ENCODE measurements at regions not wholly inside any gene's neighbourhood (a gene's known extent, or its start where the extent isn't known, plus 50 kb on each side); places are given as distances from the start of the nearest gene placed in this dataset.

DNA sequence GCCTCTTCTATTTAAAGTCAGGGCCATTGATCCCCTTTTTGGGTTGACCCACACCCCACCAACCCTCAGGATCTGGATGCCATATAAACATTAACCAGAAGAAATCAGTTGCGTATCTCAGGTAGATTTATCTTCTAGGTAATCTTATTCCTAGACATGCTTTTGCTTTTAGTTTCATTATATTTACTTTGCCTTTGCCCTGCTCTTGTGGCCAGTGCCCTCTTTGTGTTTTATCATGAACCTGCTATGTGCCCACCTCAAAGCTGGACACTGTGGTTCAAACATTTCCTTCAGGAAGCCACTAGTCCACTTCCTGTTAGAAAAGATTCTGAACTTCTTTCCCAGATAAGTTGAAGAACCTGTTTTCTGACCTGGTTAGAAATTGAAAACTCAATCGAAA, 117.4 kb upstream of the EDNRA start:
- DNase-seq: no peak

DNA sequence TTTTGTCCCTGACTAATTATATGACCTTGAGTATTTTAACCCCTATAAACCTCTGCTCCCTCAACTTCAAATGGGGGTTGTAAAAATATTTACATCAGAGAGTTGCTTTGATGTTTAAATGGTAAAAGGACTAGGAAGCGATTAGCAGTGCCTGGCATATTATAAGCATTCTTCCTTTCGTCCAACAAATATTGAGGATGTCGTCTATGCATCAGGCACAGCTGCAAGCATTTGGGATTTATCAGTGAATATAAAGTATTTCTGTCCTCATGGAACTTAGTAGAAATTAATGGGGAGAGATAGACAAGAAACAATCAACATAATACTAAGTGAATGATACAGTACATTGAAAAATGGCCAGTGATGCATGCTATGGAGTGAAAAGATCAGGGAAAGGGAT, 115.5 kb upstream of the EDNRA start:
- no peak for DNase-seq

DNA sequence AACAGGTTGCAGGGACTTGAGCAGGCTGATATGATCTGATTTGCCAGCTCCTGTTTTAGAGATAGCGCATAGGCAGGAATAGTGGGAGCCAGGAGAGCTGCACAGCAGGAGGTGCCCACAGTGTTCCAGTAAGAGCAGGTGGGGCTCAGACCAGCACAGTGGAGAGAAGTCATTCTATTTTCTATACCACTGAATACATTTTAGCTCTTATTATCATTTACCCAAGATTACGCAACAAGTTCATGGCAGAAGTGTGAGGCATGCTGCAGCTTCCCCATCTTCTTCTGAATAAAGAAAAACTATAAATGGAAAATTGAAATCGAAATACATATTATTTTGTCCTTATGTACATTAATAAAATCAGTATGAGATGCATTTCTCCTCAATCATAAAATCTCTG, 114.7 kb upstream of the EDNRA start:
- no peak for DNase-seq

DNA sequence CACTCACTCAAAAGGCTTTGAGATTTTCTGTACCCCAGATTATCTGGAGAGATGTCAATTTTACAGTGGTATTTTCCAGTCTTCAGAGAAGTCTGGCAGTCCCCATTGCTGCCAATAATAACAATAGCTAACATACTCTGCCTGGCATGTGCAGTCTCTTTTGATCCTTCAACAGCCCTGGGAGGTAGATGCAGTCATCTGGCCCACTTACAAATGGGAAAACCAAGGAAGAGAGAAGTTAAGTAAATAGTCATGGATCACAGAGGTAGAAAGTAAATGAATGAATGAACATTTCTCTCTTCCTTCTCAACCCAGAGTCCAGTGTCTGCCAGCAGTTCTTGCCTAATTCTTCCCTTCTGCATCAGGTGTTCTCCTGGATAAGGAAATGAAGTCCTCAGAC, 113.0 kb upstream of the EDNRA start:
- no peak for DNase-seq

DNA sequence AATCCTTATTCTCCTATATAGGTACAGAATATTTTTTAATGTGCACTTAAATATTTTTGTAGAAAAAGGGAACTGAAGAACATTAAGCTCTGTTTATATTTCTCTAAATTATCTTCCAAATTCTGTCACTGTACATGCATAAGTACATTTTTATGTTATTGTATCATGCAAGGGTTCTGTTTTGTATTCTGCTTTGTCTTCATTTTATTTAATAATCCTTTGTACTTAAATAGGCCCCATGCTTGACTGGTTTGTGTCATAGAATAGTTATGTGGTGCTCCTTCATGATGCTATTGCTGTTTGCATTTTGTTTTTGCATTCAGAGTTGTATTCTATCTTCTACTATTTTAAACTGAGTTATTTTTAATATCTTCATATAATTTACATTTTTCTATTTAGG, 111.9 kb upstream of the EDNRA start:
- DNase-seq: no peak

DNA sequence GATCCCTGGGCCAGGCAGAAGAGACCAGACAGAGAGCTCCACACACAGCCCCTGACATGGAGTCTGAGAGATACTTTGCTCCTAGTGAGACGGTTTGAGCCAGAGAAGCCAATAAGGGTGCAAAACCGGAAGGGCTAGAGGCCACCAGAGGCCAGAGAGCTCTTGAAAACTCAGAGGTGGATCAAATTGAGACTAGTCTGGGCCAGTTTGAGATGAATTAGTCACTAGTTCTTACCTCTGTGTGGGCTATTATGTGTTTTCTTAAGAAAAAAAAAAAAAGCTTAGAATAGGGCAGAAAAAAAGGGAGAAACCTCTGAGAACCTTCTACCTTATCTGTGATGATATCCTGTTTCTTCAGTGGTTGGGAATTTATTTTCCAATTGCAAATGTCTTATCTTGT, 110.4 kb upstream of the EDNRA start:
- no peak for DNase-seq

DNA sequence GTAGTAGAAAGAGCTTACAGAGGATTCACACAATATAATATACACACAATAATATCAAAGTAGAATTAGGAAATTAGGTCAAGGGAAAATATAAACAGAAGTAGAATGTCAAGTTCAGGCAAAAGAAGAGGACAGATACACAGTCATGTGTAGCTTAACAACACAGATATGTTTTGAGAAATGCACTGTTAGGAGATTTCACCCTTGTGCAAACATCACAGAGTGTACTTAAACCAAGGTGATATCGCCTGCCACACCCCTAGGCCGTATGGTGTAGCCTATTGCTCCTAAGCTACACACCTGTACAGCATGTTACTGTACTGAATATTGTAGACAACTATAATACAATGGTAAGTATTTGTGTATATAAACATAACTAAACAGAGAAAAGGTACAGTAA, 110.0 kb upstream of the EDNRA start:
- DNase-seq: no peak

DNA sequence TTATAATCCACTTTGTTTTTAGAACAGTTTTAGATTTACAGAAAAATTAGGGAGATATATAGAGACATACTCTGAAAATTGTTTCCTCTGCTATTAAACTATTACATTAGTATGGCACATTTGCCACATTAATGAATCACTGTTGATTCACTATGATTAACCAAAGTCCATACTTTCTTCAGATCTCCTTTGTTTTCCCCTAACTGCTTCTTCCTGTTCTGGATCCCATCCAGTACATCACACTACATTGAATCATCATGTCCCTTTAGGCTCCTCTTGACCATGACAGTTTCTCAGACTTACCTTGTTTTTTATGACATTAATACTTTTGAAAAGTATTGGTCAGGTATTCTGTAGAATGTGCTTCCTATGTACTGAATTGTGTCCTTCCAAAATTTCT, 109.2 kb upstream of the EDNRA start:
- DNase-seq: no peak

DNA sequence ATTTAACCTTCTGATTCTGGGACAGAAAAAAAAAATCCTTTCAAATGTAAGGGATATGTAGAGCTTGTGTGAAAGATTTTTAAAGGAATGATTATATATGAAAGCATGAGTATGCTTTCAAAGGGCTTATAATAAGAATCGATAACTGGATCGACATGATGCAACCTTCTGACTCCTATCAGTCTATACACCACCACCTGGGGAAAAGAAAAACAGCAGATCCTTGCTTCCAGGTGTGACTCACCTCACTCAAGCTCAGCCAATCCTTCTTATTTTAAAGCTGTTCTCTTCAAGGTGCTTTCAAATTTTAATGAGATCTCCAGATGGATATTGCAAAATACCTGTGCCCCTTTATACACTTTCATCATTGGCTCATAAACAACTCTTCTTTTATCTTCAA, 102.1 kb upstream of the EDNRA start:
- no peak for DNase-seq

DNA sequence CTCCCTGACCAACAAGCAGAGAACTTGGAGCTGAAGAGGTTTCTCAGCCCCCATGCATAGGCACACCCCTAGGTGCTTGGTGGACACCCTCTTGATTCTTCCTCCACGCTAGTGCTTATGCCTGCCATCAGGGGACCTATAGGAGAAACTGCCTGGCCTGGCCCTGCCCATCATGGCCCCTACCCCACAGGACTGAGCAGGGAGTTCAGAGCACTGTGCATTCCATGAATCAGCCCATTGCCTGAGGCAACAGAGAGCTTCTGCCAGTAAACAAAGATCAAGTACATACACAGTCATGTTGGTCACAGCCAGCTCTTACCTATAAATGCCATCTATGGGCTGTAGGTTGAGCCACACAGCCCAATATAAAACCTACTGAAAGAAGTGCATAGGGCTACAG, 99.1 kb upstream of the EDNRA start:
- no peak for DNase-seq

DNA sequence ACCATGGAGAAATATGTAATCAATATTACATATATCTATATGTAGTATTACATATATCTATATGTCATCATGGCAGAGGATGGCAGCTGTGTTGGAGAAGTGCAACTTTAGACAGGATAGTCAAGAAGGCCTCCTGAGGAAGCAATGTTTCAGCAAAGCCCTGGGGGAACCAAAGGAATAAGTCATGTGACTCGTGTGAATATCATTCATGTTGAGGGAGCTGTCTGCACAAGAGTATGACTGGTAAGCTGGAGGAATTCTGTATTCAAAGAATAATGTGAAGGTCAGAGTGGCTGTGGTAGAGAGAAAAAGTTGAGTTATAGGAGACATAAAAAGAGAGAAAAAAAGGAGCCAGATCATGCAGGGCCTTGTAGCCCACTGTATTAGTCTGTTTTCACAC, 92.9 kb upstream of the EDNRA start:
- no peak for DNase-seq

DNA sequence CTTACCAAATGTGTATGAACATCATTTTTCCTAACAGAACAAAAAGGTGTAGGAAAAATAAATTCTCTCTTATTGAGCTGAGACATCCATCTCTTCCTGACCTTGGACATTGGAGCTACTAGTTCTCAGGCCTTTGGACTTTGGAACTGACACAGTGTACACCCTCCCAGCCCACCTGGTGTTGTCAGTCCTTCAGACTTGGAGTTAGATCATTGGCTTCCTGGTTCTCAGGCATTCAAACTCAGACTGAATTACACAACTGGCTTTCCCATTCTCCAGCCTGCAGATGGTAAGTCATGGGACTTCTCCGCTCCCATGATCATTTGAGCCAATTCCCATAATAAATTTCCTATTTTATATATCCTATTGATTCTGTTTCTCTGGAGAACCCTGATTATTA, 84.8 kb upstream of the EDNRA start:
- DNase-seq: no peak

DNA sequence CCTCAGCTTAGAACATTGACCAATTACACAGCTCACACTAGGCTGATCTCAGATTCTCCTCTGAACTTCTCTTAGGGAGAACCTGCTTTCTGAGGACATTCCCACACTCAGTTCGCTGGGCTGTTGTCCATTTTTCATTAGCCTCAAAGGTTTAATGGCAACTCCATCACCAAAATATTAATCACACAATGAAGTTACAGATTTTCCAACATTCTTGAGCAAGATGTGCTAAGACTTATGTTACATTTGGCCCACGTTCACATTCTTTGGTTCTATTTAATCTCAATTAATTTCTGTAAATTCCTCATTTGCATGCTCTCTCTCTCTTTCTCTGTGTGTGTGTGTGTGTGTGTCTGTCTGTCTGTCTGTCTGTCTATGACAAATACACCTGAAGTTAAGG, 82.3 kb upstream of the EDNRA start:
- DNase-seq: no peak

DNA sequence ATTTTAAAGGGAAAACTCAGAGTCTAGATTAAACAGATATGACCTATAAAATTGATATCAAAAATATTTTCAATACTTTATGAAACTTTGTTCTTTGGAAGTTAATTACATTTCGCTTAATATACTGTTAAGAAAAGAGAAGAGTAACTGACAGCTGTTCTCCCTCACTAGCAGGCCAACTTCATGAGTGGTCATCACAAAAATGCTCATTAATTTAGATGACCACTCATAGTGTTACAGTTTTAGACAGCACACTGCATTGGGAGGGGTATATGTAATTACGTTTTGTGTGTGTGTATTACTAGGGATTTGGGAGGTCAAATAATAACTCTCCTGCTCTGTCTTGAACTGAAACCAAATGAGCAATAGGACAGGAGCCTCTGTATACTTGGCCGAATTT, 80.2 kb upstream of the EDNRA start:
- DNase-seq: no peak

DNA sequence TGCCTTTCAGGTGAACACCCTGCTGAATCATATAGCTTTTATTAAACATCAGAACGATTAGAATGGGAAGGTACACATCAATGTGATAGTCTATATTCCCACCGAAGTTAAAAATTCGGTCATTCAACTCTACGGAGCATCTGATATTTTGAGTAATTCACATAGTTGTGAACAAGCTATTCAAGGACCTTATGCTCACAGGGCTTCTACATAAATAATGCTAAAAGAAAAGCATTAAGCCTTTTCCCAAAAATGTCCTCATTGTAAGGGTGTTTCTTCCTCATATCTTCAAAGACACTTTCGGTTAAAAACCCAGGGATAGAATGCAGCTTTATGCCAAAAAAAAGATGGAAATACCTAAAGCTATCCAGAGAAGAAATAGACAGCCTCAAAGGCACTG, 79.7 kb upstream of the EDNRA start:
- DNase-seq: no peak

DNA sequence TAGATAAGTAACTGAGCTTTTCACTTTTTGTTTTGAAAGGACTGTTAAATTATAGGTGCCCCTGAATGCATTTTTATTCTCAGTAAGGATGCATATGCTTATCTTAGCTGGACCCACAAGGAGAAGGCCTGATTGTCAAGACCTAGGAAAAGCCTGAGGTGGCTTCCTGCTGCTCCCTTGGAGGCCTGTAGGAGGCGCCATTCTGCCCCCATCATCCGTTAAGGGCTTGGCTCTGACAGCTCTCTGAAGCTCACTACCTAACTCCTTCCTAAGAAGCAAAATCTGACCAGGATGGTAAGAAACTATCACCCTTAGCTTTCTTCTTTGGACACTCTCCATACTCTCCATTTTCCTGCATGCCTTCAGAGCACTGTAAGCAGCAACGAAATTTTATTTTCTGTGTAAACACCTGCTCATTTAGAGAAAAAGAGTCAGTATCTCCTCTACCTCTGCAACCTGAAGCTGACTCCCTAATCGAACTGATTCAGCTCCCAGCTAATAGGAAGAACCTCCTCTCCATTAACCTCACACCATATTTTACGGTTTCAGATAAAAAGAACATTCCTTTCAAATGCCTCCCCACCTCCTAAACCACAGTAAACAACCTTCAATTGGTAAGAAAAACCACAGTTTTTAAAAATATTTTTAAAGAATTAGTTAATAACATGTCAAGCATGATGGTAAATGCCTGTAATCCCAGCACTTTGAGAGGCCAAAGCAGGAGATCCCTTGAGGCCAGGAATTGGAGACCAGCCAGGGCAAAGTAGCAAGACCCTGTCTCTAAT, 73.4 kb upstream of the EDNRA start:
- DNase-seq: no peak

DNA sequence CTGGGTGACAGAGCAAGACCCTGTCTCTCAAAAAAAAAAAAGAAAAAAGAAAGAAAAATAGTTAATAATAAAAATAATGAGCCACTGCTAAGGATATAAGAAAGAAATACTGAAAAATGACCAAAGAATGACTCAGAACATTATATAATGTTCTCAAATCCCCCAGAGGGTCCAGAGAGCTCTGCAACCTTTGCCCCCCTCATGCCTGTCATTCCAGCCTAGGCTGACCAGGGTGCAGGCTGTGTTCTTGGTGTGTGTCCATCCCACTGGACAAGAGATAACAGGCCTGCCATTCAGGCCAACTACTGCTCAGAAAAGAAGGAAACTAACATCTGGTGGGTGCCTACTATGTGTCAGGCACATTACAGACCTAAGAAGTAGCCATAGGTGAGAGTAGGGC, 72.7 kb upstream of the EDNRA start:
- no peak for DNase-seq

DNA sequence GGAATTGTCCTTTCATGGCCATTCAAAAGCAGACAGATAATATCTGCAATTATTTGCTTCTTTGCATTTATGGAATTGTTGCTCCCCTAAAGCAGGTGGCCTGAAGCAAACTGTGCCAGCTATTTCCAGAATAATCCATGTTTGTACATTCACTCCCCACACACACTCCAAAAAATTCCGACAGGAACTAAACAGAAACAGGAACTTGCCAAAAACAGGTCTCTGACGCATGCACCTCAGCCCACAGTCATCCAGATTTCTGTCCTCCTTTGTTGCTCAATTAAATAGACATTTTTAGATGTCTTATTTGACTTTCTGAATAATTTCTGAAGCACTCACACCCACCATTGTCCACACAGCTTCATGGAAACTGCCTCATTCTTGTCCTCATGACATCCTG, 71.5 kb upstream of the EDNRA start:
- DNase-seq: no peak

DNA sequence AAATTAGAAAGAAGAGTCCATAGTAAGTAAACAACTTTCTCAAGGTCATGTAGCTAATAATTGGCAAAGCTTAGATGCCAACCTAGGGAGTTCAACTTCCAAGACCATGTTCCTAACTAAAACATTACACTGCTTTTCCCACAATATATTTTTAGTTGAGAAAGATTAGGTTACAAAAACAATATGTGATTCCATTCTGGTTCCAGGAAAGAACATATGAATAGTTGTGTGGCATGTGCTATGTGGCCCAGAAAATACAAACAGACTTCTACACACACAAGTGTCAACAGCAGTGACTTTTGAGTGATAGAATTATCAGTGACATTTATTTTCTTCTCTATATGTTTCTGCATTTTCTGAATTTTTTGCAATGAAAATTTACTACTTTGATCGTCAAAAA, 62.7 kb upstream of the EDNRA start:
- no peak for DNase-seq

DNA sequence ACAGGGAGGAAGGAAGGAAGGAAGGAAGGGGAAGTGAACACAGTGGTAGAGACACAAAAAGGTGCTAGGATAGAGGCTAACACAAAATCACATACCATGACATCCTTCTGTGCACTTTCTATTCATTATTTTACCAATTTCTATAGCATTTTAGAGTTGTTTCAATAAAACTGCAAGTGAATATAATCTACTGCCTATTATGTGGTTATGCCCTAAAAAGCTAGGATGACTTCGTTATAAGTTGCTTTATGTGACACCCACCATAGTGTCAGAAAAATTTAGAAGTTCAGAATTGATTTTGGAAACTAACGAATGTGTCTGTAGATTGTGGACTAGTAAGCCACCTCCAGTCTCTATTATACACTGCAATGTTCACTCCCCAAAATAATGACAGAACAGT, 59.4 kb upstream of the EDNRA start:
- no peak for DNase-seq

DNA sequence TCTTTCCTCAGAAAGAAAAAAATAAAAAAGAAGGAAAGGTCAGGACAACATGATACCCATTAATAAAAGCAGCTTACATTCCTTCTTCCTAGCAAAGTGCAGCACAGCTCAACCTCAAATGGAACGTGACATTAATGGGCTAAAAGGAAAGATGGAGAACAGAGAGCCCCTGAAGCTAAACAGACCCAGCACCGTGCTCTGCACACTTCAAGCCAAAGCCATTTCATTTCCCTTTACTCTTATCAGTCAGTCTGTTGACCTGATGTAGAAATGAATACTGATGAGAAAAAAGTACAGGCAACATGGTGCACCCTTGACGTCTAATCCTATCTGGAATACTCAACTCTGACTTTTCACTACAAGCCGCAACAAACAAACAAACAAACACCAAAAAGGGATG, 57.7 kb upstream of the EDNRA start:
- DNase-seq: no peak

DNA sequence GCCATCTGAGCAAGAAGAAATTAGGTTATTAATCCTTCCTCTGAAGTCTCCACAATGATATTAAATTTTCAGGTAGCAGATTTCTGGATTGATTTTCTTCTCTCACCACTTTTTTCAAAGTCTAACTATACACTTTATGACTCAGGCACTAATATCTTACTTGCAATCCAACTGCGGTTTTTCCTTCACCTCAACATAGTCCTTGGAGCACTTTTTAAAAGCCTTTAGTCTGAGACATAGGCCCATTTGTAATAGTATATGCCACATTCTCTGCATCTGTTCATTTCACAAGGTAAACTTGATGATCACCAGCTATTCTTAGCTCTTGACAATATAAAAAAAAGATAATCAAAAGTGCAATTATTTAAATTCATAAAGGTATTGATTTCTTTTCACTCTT, 55.9 kb upstream of the EDNRA start:
- no peak for DNase-seq

DNA sequence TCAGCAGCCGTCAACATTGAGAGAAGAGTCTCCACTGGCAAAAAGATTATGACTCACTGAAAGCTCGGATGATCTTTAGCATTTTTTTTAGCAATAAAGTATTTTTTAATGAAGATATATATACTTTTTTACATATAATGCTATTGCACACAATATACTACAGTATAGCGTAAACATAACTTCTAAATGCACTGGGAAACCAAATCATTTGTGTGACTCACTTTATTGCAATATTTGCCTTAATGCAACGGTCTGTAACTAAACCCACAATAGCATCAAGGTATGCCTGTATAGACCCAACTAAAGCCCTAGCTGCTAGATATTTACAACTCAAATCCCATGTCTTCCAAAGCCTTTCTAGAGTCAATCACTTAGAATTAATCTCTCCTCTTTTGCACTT, 52.3 kb upstream of the EDNRA start:
- no peak for DNase-seq

DNA sequence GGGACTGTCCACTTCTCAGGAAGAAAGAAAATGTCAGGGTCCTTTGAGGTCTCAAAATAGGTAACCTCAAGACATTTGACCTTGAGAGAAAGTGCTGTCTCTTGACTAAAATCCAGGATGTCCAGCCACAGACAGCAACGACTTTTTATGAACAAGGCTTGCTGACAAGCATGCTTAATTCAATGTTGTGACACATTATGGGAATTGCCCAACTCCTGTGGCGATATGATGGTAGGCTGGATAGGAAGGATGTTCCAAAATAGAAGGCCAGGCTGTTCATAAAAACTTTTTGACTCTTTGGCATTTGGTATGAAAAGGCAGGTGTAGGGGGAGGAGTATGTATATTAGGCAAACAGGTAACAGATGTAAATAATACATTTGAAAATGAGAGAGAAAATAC, 50.8 kb upstream of the EDNRA start:
- no peak for DNase-seq

All from suppressor macrophage (primary cell).